ENCODE measurements at regions not wholly inside any gene's neighbourhood (a gene's known extent, or its start where the extent isn't known, plus 50 kb on each side); places are given as distances from the start of the nearest gene placed in this dataset.
"Not testable (repeated sequence)": the region's sequence is repeated elsewhere in the genome, so short reads cannot be mapped to it uniquely, and the experiment has no call there.

GRCh38 chr6:169406804-169407203, 153.2 kb upstream of the THBS2 start:
- DNase-seq: no peak

- DNase-seq: no peak
These were observed 152.4 kb upstream of the THBS2 start for GRCh38 chr6:169406034-169406433.

- no peak for DNase-seq
These were observed 151.2 kb upstream of the THBS2 start for GRCh38 chr6:169404828-169405227.

GRCh38 chr6:169398342-169399105, 144.9 kb upstream of the THBS2 start:
- DNase-seq: no peak

- DNase-seq: no peak
These were observed 144.0 kb upstream of the THBS2 start for GRCh38 chr6:169397684-169398083.

- no peak for DNase-seq
These were observed 143.0 kb upstream of the THBS2 start for GRCh38 chr6:169396554-169397163.

GRCh38 chr6:169396009-169396539, 142.4 kb upstream of the THBS2 start:
- DNase-seq: not testable (repeated sequence)

- DNase-seq: no peak
These were observed 141.6 kb upstream of the THBS2 start for GRCh38 chr6:169395080-169395805.

GRCh38 chr6:169393753-169394152, 140.1 kb upstream of the THBS2 start:
- DNase-seq: no peak

GRCh38 chr6:169391473-169392071, 137.9 kb upstream of the THBS2 start:
- DNase-seq: no peak

GRCh38 chr6:169388395-169389166, 134.9 kb upstream of the THBS2 start:
- DNase-seq: no peak

GRCh38 chr6:169387809-169388383, 134.2 kb upstream of the THBS2 start:
- no peak for DNase-seq

GRCh38 chr6:169386411-169387057, 132.9 kb upstream of the THBS2 start:
- DNase-seq: no peak

- DNase-seq: no peak
These were observed 131.7 kb upstream of the THBS2 start for GRCh38 chr6:169385237-169385880.

- no peak for DNase-seq
These were observed 130.6 kb upstream of the THBS2 start for GRCh38 chr6:169384291-169384690.

- DNase-seq: no peak
These were observed 129.6 kb upstream of the THBS2 start for GRCh38 chr6:169383265-169383664.

GRCh38 chr6:169382735-169383134, 129.1 kb upstream of the THBS2 start:
- DNase-seq: no peak

GRCh38 chr6:169381988-169382387, 128.3 kb upstream of the THBS2 start:
- no peak for DNase-seq

- no peak for DNase-seq
These were observed 126.8 kb upstream of the THBS2 start for GRCh38 chr6:169380493-169380892.

- no peak for DNase-seq
These were observed 125.9 kb upstream of the THBS2 start for GRCh38 chr6:169379495-169380070.
